Keratinocyte (primary cell): ENCODE measurements at regions not wholly inside any gene's neighbourhood (a gene's known extent, or its start where the extent isn't known, plus 50 kb on each side); places are given as distances from the start of the nearest gene placed in this dataset.

Experiments
- DNase-seq: peaks from one replicate; pipeline ENCODE4 v3.0.0-alpha.2; 2011; ENCODE audit warnings: low read depth, missing footprints, low spot score
- FAIRE-seq: peaks from 2 replicates; lab custom pipeline; 2011; peaks lifted over from hg19 to GRCh38; lab: Jason Lieb, UNC
- H2AFZ ChIP-seq: 2 replicates; pipeline ENCODE4 v1.6.0; 2012; ENCODE audit warnings: low read length, control low read depth, inconsistent platforms; ENCODE audit not compliant: control insufficient read depth
- H3K27ac ChIP-seq: 2 replicates; pipeline ENCODE4 v1.5.1; 2011; ENCODE audit warnings: low read length; ENCODE audit not compliant: control insufficient read depth, insufficient read depth
- H3K27me3 ChIP-seq: 3 replicates; pipeline ENCODE4 v1.6.0; 2011; ENCODE audit warnings: low read length; ENCODE audit not compliant: control insufficient read depth, insufficient read depth; ENCODE audit errors: extremely low read depth
- H3K36me3 ChIP-seq, 2 experiments: 2 replicates in 1 of 2; 3 replicates in 1 of 2; pipeline ENCODE4 v1.5.1; 2011; ENCODE audit warnings: low read length in 2 of 2, mild to moderate bottlenecking in 1 of 2; ENCODE audit not compliant: control insufficient read depth in 2 of 2, insufficient read depth in 2 of 2; ENCODE audit errors: extremely low read depth in 1 of 2
- H3K4me1 ChIP-seq: 3 replicates; pipeline ENCODE4 v1.5.1; 2011; ENCODE audit warnings: low read length; ENCODE audit not compliant: control insufficient read depth, insufficient read depth; ENCODE audit errors: extremely low read depth
- H3K4me2 ChIP-seq: 3 replicates; pipeline ENCODE4 v1.6.0; 2011; ENCODE audit warnings: low read depth, low read length; ENCODE audit not compliant: control insufficient read depth, insufficient read depth; ENCODE audit errors: extremely low read depth
- H3K4me3 ChIP-seq, 3 experiments: fragments of 200-600 bp in 1 of 3; sonication (generic) in 1 of 3; 2 replicates in 2 of 3; 3 replicates in 1 of 3; pipeline ENCODE4 v1.5.1; 2011 to 2016; ENCODE audit warnings: low read length in 3 of 3, mild to moderate bottlenecking in 3 of 3, control low read depth in 2 of 3, inconsistent platforms in 1 of 3, low read depth in 1 of 3, mixed read lengths in 1 of 3, mixed run types in 1 of 3, moderate library complexity in 1 of 3; ENCODE audit not compliant: control insufficient read depth in 2 of 3, insufficient read depth in 2 of 3; ENCODE audit errors: extremely low read depth in 1 of 3
- H3K79me2 ChIP-seq: 2 replicates; pipeline ENCODE4 v1.6.0; 2012; ENCODE audit warnings: low read length; ENCODE audit not compliant: control insufficient read depth, insufficient read depth
- H3K9ac ChIP-seq: 3 replicates; pipeline ENCODE4 v1.6.0; 2011; ENCODE audit warnings: low read length; ENCODE audit not compliant: control insufficient read depth, insufficient read depth; ENCODE audit errors: extremely low read depth
- H3K9me1 ChIP-seq: 3 replicates; pipeline ENCODE4 v1.6.0; 2011; ENCODE audit warnings: low read length; ENCODE audit not compliant: control insufficient read depth, insufficient read depth; ENCODE audit errors: extremely low read depth
- H3K9me3 ChIP-seq: 2 replicates; pipeline ENCODE4 v1.5.1; 2012; ENCODE audit warnings: low read depth, low read length; ENCODE audit not compliant: control insufficient read depth
- H4K20me1 ChIP-seq: 3 replicates; pipeline ENCODE4 v1.6.0; 2011; ENCODE audit warnings: low read length; ENCODE audit not compliant: control insufficient read depth, insufficient read depth; ENCODE audit errors: extremely low read depth
- EZH2 ChIP-seq: IDR thresholded peaks from one replicate; pipeline ENCODE4 v1.6.1; 2012; ENCODE audit warnings: inconsistent platforms, mild to moderate bottlenecking, low read length, moderate library complexity
- dilution Hi-C: fragments of 300-500 bp; cut with MboI; formaldehyde crosslinking; loops from one replicate; pipeline ENCODE4 v1.7.0; 2020; ENCODE audit warnings: low sequenced_read_pairs; ENCODE audit not compliant: extremely low pct_ligation_motif_present
- TF ChIP-seq, protein P1 (sequence below), 3 experiments: IDR thresholded peaks in 1 of 3; conservative IDR thresholded peaks in 1 of 3; optimal IDR thresholded peaks in 1 of 3; 2 replicates in 2 of 3; 3 replicates in 1 of 3; pipeline versions ENCODE3 to v1.5.1; 2011; ENCODE audit warnings: low read length in 3 of 3, mild to moderate bottlenecking in 3 of 3, moderate library complexity in 2 of 3, control low read depth in 1 of 3, inconsistent platforms in 1 of 3; ENCODE audit not compliant: insufficient read depth in 2 of 3; ENCODE audit errors: extremely low read depth in 1 of 3

DNA sequence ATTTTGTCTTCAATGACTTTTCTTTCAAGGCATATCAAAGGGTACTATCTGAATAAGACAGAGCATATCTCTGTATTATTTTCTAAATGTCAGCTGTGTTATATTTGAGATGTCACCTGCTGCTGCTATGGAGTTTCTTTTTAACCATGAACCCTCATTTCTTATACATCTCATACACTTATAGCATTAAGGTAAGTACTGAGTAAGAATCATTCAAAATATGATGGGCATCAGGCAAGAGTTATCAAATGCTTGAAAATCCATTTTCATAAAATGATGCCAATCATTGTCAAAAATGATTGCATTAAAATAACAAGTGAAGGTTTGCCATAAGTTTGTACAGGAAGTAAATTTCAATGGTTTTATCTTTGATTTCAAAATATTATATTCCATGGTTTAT is 2005.0 kb upstream of the PCDH20 start:
- Histone ChIP-seq H3K4me2 (no peak overlapping the region), H3K9ac (no peak overlapping the region), H3K9me3 (no peaks in the 10 kb centered on the region), H4K20me1 (no peaks in the 10 kb centered on the region), H3K36me3 (no peaks in the 10 kb centered on the region), H3K9me1 (no peaks in the 10 kb centered on the region), H3K27me3 (no peaks in the 10 kb centered on the region), H3K27ac (no peak overlapping the region), H3K4me3 (no peak overlapping the region), H2AFZ (no peak overlapping the region), H3K4me1 (no peaks in the 10 kb centered on the region), H3K79me2 (no peaks in the 10 kb centered on the region)
- FAIRE-seq (no peak), DNase-seq (no peak)
- TF ChIP-seq, protein P1, sequence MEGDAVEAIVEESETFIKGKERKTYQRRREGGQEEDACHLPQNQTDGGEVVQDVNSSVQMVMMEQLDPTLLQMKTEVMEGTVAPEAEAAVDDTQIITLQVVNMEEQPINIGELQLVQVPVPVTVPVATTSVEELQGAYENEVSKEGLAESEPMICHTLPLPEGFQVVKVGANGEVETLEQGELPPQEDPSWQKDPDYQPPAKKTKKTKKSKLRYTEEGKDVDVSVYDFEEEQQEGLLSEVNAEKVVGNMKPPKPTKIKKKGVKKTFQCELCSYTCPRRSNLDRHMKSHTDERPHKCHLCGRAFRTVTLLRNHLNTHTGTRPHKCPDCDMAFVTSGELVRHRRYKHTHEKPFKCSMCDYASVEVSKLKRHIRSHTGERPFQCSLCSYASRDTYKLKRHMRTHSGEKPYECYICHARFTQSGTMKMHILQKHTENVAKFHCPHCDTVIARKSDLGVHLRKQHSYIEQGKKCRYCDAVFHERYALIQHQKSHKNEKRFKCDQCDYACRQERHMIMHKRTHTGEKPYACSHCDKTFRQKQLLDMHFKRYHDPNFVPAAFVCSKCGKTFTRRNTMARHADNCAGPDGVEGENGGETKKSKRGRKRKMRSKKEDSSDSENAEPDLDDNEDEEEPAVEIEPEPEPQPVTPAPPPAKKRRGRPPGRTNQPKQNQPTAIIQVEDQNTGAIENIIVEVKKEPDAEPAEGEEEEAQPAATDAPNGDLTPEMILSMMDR (optimal IDR thresholded peaks at IDR 0.05 in 1 of 3, IDR thresholded peaks at IDR 0.05 in 1 of 3, conservative IDR thresholded peaks at IDR 0.05 in 1 of 3; ENCODE audit: extremely low read depth in 1 of 3, insufficient read depth in 2 of 3, low read length in 3 of 3): no peak
- TF ChIP-seq EZH2: no peak
- dilution Hi-C loops: no loop called here

DNA sequence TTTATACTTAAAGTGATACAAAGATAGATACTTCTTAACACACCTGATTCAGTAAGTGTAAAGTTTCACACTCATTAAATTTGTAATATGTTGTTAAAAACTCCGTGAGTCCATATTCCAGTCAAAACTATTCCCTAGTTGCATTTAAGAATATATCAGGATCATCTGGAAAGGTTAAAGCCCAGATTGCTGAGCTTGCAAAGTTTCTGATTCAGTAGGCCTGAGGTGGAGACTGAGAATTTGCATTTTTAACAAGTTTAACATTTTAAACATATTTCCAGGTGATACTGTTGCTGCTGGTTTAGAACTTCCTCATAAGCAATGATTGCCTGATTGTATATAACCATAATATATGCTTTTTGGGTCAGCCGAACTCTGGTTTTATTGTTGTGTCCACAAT is 1998.6 kb upstream of the PCDH20 start:
- Histone ChIP-seq H3K27me3 (no peaks in the 10 kb centered on the region), H2AFZ (no peak overlapping the region), H3K4me3 (no peak overlapping the region), H3K79me2 (no peaks in the 10 kb centered on the region), H4K20me1 (no peaks in the 10 kb centered on the region), H3K27ac (no peak overlapping the region), H3K4me2 (no peak overlapping the region), H3K9me3 (no peaks in the 10 kb centered on the region), H3K9me1 (no peaks in the 10 kb centered on the region), H3K4me1 (no peaks in the 10 kb centered on the region), H3K9ac (no peak overlapping the region), H3K36me3 (no peaks in the 10 kb centered on the region)
- no peak for TF ChIP-seq EZH2
- TF ChIP-seq, protein P1 (optimal IDR thresholded peaks at IDR 0.05 in 1 of 3, IDR thresholded peaks at IDR 0.05 in 1 of 3, conservative IDR thresholded peaks at IDR 0.05 in 1 of 3; ENCODE audit: extremely low read depth in 1 of 3, insufficient read depth in 2 of 3, low read length in 3 of 3): no peak
- no peak for FAIRE-seq
- no peak for DNase-seq
- dilution Hi-C loops: no loop called here
